ENCODE measurements at regions not wholly inside any gene's neighbourhood (a gene's known extent, or its start where the extent isn't known, plus 50 kb on each side); places are given as distances from the start of the nearest gene placed in this dataset.

- Histone ChIP-seq H3K27me3 (ENCODE audit: control insufficient read depth, insufficient read depth, low read length) (0 out of 2 replicates have a peak, but pooled peaks cover 2% of the 10 kb centered on the region), H3K4me1 (ENCODE audit: control insufficient read depth, insufficient read depth, low read length) (no peaks in the 10 kb centered on the region), H3K9me3 (ENCODE audit: control insufficient read depth, insufficient read depth, low read depth, low read length) (no peaks in the 10 kb centered on the region), H3K27ac (ENCODE audit: low read length) (no peak overlapping the region), H3K36me3 (ENCODE audit: control insufficient read depth, insufficient read depth, low read length) (no peaks in the 10 kb centered on the region), H3K4me3 (ENCODE audit: low read depth in 2 of 2, low read length in 2 of 2) (no peak overlapping the region)
- intact Hi-C loops (cut with micrococcal nuclease; ENCODE audit: unreplicated experiment), result no loop called here
- TF ChIP-seq POLR2AphosphoS5 (IDR thresholded peaks at IDR 0.05; ENCODE audit: low read depth, low read length), result no peak
- TF ChIP-seq REST (IDR thresholded peaks at IDR 0.05; ENCODE audit: insufficient read depth in 1 of 2, low read depth in 2 of 2, low read length in 1 of 2), result no peak
- TF ChIP-seq CTCF (IDR thresholded peaks at IDR 0.05), result no peak
- no peak for TF ChIP-seq TCF7L2 (IDR thresholded peaks at IDR 0.05; ENCODE audit: low read depth, low read length)
- no peak for TF ChIP-seq SIN3A (IDR thresholded peaks at IDR 0.05; ENCODE audit: borderline replicate concordance, insufficient read depth, low read depth, low read length)
- BruUV-seq (replicated peaks), result no TSS peak
- CTCF ChIA-PET, result no interaction called here
- POLR2A ChIA-PET, result no interaction called here
- no peak for DNase-seq (ENCODE audit: low read depth, low spot score)
- ATAC-seq, result no peak
- in situ Hi-C loops (cut with HindIII; ENCODE audit: low pct_unique_long_range_greater_than_20kb, low sequenced_read_pairs), result no loop called here
Observed at GRCh38 chr1:88503646-88504045, 180.4 kb upstream of the PKN2 start.

- 0 out of 2 replicates have a peak, but pooled peaks cover 2% of the 10 kb centered on the region for H3K27me3 ChIP-seq (ENCODE audit: control insufficient read depth, insufficient read depth, low read length)
- in situ Hi-C loops (cut with HindIII; ENCODE audit: low pct_unique_long_range_greater_than_20kb, low sequenced_read_pairs), result no loop called here
- H3K36me3 ChIP-seq (ENCODE audit: control insufficient read depth, insufficient read depth, low read length), result no peaks in the 10 kb centered on the region
- no peak for TF ChIP-seq SIN3A (IDR thresholded peaks at IDR 0.05; ENCODE audit: borderline replicate concordance, insufficient read depth, low read depth, low read length)
- TF ChIP-seq TCF7L2 (IDR thresholded peaks at IDR 0.05; ENCODE audit: low read depth, low read length), result no peak
- no peak for TF ChIP-seq POLR2AphosphoS5 (IDR thresholded peaks at IDR 0.05; ENCODE audit: low read depth, low read length)
- no peak for TF ChIP-seq REST (IDR thresholded peaks at IDR 0.05; ENCODE audit: insufficient read depth in 1 of 2, low read depth in 2 of 2, low read length in 1 of 2)
- TF ChIP-seq CTCF (IDR thresholded peaks at IDR 0.05), result no peak
- no peak overlapping the region for H3K27ac ChIP-seq (ENCODE audit: low read length)
- DNase-seq (ENCODE audit: low read depth, low spot score) (no peak), ATAC-seq (no peak)
- POLR2A ChIA-PET, result no interaction called here
- intact Hi-C loops (cut with micrococcal nuclease; ENCODE audit: unreplicated experiment), result no loop called here
- H3K9me3 ChIP-seq (ENCODE audit: control insufficient read depth, insufficient read depth, low read depth, low read length), result no peaks in the 10 kb centered on the region
- H3K4me1 ChIP-seq (ENCODE audit: control insufficient read depth, insufficient read depth, low read length), result no peaks in the 10 kb centered on the region
- H3K4me3 ChIP-seq (ENCODE audit: low read depth in 2 of 2, low read length in 2 of 2), result no peak overlapping the region
- CTCF ChIA-PET, result no interaction called here
- BruUV-seq (replicated peaks), result no TSS peak
Observed at GRCh38 chr1:88504601-88505000, 179.5 kb upstream of the PKN2 start.

Data from Panc1 (cell line).